Activated CD4-positive, alpha-beta T cell treated with anti-CD3 and anti-CD28 coated beads for 36 hours (primary cell): ENCODE measurements at regions not wholly inside any gene's neighbourhood (a gene's known extent, or its start where the extent isn't known, plus 50 kb on each side); places are given as distances from the start of the nearest gene placed in this dataset.

Experiments
- ATAC-seq: fragments of 200-7000 bp; cut with Tn5 transposase; one replicate; pipeline ENCODE4 v1.10.0; 2021; ENCODE audit warnings: mild to moderate bottlenecking, moderate library complexity
- CTCF ChIA-PET: fragments of 350-600 bp; sonication (Branson Sonifier 250); formaldehyde crosslinking; loops from one replicate; lab custom pipeline; 2021; ENCODE audit warnings: antibody characterized with exemption; lab: Charles Lee
- POLR2A ChIA-PET: fragments of 350-600 bp; sonication (Branson Sonifier 250); formaldehyde crosslinking; loops from one replicate; lab custom pipeline; 2021; ENCODE audit warnings: antibody characterized with exemption, inconsistent platforms; lab: Charles Lee
- DNase-seq: peaks from one replicate; pipeline ENCODE4 v3.0.0-alpha.2; 2020
- H3K27ac Mint-ChIP-seq: one replicate; pipeline ENCODE4 v1.8.0; 2021; ENCODE audit warnings: mixed read lengths
- H3K27me3 Mint-ChIP-seq: one replicate; pipeline ENCODE4 v1.8.0; 2021; ENCODE audit warnings: mixed read lengths
- H3K36me3 Mint-ChIP-seq: one replicate; pipeline ENCODE4 v1.8.0; 2021; ENCODE audit warnings: low read depth, mixed read lengths
- H3K4me1 Mint-ChIP-seq: one replicate; pipeline ENCODE4 v1.8.0; 2021; ENCODE audit warnings: mixed read lengths
- H3K4me3 Mint-ChIP-seq: one replicate; pipeline ENCODE4 v1.8.0; 2021; ENCODE audit warnings: mild to moderate bottlenecking, moderate library complexity, mixed read lengths
- H3K9me3 Mint-ChIP-seq: one replicate; pipeline ENCODE4 v1.8.0; 2021; ENCODE audit warnings: low read depth, mixed read lengths
- intact Hi-C, 2 experiments: fragments of 100-400 bp; cut with DNase I in 1 of 2; cut with micrococcal nuclease in 1 of 2; formaldehyde crosslinking; loops; one replicate each; pipeline versions ENCODE4 v1.14.2 to v1.15.1; 2022 to 2024; cut with DNase I, micrococcal nuclease

DNA sequence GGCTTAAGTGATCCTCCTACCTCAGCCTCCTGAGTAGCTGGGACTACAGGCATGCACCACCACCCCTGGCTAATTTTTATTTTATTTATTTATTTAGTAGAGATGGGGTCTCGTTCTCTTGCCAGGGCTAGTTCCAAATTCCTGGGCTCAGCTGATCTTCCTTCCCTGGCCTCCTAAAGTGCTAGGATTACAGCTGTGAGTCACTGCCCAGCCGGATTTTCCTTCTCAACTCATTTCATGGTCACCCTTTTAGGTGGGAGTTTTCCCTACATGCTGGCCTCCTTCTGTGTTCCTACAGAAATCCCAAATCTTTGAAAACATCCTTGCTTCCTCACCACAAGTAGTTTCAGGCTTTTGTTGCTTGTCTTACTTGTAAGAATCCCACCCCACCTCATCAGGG lies 102.1 kb upstream of the SIAH1 start:
- Mint-ChIP-seq H3K27ac (no peak overlapping the region), H3K4me1 (no peaks in the 10 kb centered on the region), H3K27me3 (peaks cover 11% of the 10 kb centered on the region), H3K36me3 (no peaks in the 10 kb centered on the region), H3K4me3 (no peak overlapping the region), H3K9me3 (no peaks in the 10 kb centered on the region)
- intact Hi-C loops = no loop called here
- DNase-seq (no peak), ATAC-seq (no peak)
- ChIA-PET CTCF (interaction anchor here (0.9 kb wide), 1 partner anchor 16 kb away, joined by 3 read pairs; no protein-coding TSS in a partner anchor), POLR2A (no interaction called here)

DNA sequence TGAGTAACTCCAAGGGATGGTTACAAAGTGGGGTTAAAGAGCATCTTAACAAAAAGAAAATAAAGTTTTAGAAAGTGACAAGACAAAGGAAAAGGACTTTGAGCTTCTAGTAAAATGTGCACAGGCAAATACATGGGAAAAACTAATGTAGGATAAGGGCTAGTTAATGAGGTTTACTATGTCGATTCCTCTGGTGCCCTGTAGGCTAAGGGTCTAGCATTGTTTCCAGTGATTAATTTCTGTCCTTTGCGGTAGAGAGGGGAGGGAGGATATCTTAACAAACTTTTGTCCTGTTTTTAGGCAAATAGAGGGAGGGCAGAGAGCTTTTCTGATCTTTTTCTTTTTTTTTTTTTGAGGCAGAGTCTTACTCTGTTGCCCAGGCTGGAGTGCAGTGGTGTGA lies 96.6 kb upstream of the SIAH1 start:
- Mint-ChIP-seq H3K4me3 (no peak overlapping the region), H3K36me3 (no peaks in the 10 kb centered on the region), H3K4me1 (peaks cover 4% of the 10 kb centered on the region), H3K27me3 (peaks cover 10% of the 10 kb centered on the region), H3K27ac (no peak overlapping the region), H3K9me3 (no peaks in the 10 kb centered on the region)
- POLR2A ChIA-PET = no interaction called here
- CTCF ChIA-PET = interaction anchor here (0.5 to 1.1 kb wide), 2 partner anchors 18 to 120 kb away, joined by 3 to 4 read pairs; no protein-coding TSS in a partner anchor
- intact Hi-C loops = no loop called here
- DNase-seq (no peak), ATAC-seq (no peak)

DNA sequence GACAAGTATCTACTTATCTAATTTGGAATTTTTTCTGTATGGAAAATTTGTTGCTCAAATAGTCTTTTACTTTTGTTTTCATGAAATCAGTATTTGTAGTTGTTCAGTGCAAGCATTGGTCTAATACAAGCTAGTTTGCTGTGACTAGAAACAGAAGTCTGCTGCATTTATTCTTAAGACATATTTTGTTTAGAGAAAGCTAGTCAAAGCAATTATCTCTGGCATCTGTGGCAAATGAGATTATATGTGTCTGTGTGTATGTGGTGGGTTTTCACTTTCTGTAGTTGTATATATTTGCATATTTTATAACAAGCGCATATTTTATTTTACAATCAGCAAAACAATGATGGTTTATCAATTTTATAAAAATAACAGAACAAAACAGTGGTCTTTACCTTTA lies 96.0 kb upstream of the SIAH1 start:
- no peak overlapping the region for H3K27ac Mint-ChIP-seq
- no peaks in the 10 kb centered on the region for H3K36me3 Mint-ChIP-seq
- H3K4me3 Mint-ChIP-seq = no peak overlapping the region
- ChIA-PET POLR2A (no interaction called here), CTCF (interaction anchor here (0.5 to 1.1 kb wide), 3 partner anchors 10 to 120 kb away, joined by 3 to 4 read pairs (median 3); no protein-coding TSS in a partner anchor)
- no peaks in the 10 kb centered on the region for H3K9me3 Mint-ChIP-seq
- ATAC-seq (no peak), DNase-seq (no peak)
- peaks cover 4% of the 10 kb centered on the region for H3K4me1 Mint-ChIP-seq
- intact Hi-C loops = no loop called here
- peaks cover 10% of the 10 kb centered on the region for H3K27me3 Mint-ChIP-seq

DNA sequence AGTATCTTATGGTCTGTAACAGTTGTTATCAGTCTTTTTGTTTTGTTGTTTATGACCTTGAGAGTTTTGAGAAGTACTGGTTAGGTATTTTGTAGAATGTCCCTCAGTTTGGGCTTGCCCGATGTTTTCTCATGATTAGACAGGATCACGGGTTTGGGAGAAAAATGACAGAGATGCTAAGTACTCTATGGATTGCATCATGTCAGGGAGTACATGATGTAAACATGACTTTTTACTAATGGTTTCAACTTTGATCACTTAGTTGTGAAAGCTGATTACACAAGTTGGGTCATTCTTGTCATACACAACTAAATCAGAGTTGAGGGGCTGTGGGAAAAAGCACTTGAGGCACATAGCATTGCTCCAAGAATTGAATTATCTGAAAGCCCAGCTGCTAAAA lies 94.7 kb upstream of the SIAH1 start:
- ChIA-PET CTCF (interaction anchor here (0.9 to 2.1 kb wide), 2 partner anchors 25 to 143 kb away, joined by 3 to 7 read pairs; no protein-coding TSS in a partner anchor), POLR2A (interaction anchor here (0.7 kb wide), 1 partner anchor 19 kb away, joined by 3 read pairs; no protein-coding TSS in a partner anchor)
- intact Hi-C loops = no loop called here
- Mint-ChIP-seq H3K36me3 (no peaks in the 10 kb centered on the region), H3K4me1 (peaks cover 4% of the 10 kb centered on the region), H3K4me3 (no peak overlapping the region), H3K27me3 (peaks cover 10% of the 10 kb centered on the region), H3K27ac (peak overlapping the region; percentile 45), H3K9me3 (no peaks in the 10 kb centered on the region)
- no peak for DNase-seq
- ATAC-seq = peak; percentile 42

DNA sequence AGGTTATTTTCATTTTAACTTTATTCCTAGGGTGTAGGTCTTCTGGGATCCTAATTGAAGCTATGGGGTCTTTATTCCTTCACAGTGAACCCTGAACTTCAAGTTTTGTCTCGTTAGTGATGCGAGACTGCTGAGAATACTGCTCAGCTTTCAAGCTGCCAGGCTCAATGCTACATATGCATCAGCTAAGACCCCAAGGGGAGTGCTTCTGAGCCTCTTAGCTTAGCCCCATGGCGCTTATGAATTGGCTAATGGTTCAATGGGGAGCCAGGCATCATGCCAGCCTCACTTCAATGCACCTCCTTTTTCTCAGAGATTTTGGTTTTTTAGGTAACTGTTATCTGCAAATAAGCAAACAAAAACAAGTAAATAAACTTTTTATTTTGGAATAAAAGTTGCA lies 94.1 kb upstream of the SIAH1 start:
- DNase-seq (no peak), ATAC-seq (no peak)
- Mint-ChIP-seq H3K4me1 (peaks cover 4% of the 10 kb centered on the region), H3K27me3 (peaks cover 13% of the 10 kb centered on the region), H3K4me3 (no peak overlapping the region), H3K27ac (no peak overlapping the region), H3K36me3 (no peaks in the 10 kb centered on the region), H3K9me3 (no peaks in the 10 kb centered on the region)
- intact Hi-C loops = no loop called here
- ChIA-PET CTCF (interaction anchor here (0.9 to 2.1 kb wide), 3 partner anchors 12 to 144 kb away, joined by 3 to 7 read pairs (median 6); no protein-coding TSS in a partner anchor), POLR2A (interaction anchor here (0.7 kb wide), 1 partner anchor 19 kb away, joined by 3 read pairs; no protein-coding TSS in a partner anchor)

DNA sequence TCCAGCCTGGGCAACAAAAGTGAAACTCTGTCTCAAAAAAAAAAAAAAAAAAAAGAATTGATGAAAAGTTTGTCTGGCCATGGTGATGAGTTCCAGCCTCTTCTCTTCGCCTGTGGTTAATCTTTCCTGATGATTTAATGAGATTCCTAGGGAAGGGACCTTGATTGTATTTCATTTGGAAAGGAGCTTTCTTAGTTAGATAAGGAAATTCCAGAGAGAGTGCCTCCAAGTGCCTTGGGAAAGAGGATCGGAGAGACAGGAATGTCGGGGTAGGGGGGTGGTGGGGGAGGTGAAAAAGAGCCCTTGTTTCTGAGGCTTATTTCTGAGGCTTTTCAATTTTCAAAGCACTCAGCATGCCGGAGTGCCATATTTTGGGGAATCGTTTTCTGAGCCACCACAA lies 93.2 kb upstream of the SIAH1 start:
- CTCF ChIA-PET = interaction anchor here (0.6 to 1.6 kb wide), 2 partner anchors 11 to 27 kb away, joined by 4 to 6 read pairs; no protein-coding TSS in a partner anchor
- no peak overlapping the region for H3K4me3 Mint-ChIP-seq
- no peaks in the 10 kb centered on the region for H3K36me3 Mint-ChIP-seq
- H3K4me1 Mint-ChIP-seq = peaks cover 4% of the 10 kb centered on the region
- no peaks in the 10 kb centered on the region for H3K9me3 Mint-ChIP-seq
- H3K27me3 Mint-ChIP-seq = peaks cover 13% of the 10 kb centered on the region
- no peak overlapping the region for H3K27ac Mint-ChIP-seq
- intact Hi-C loops = no loop called here
- DNase-seq (no peak), ATAC-seq (no peak)
- POLR2A ChIA-PET = no interaction called here

DNA sequence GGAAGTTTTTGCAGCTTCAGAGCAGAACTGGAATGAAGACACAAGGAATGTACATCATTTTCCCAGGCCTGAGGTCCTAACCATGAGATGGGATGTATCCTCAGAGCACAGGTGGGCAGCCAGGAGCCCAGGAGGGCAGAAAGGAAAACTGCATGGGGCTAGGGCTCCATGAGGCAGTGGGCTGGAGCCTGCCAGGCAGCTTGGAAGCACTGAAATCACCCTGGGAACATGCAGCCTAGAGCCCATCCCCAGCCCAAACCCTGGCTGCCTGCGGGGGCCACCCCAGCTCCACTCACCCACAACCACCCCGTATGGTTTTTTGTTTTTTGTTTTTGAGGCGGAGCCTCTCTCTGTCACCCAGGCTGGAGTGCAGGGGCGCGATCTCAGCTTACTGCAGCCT lies 86.2 kb upstream of the SIAH1 start:
- ATAC-seq (no peak), DNase-seq (no peak)
- POLR2A ChIA-PET = no interaction called here
- intact Hi-C loops = no loop called here
- Mint-ChIP-seq H3K27ac (no peak overlapping the region), H3K4me3 (no peak overlapping the region), H3K4me1 (no peaks in the 10 kb centered on the region), H3K27me3 (peaks cover 5% of the 10 kb centered on the region), H3K9me3 (peaks cover 3% of the 10 kb centered on the region), H3K36me3 (no peaks in the 10 kb centered on the region)
- CTCF ChIA-PET = interaction anchor here (0.9 to 1.0 kb wide), 2 partner anchors 16 to 159 kb away, joined by 3 read pairs; no protein-coding TSS in a partner anchor

DNA sequence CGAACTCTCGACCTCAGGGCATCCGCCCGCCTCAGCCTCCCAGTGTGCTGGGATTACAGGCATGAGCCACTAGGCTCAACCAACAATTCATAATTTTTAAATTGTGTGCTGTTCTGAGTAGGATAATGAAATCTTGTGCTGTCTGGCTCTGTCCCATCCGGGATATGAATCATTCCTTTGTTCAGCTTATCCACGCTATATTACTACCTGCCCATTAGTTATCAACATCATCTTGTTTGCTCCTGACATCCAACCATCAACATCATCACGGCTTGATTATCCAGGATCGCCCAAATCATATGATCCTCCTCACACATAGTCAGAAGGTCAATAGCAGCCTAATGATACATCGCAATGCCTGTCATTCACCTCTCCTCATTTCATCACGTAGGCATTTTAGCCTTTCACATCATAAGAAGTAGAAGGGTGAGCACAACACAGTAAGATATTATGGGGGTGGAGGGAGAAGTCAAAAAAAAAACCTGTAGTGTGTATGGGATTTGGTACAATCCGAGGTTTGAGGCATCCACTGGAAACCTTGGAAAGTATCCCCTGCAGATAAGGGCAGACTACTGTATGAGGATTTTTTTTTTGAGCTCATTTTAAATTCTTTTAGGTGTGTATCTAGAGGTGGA lies 77.0 kb upstream of the SIAH1 start:
- no peak for ATAC-seq
- CTCF ChIA-PET = no interaction called here

DNA sequence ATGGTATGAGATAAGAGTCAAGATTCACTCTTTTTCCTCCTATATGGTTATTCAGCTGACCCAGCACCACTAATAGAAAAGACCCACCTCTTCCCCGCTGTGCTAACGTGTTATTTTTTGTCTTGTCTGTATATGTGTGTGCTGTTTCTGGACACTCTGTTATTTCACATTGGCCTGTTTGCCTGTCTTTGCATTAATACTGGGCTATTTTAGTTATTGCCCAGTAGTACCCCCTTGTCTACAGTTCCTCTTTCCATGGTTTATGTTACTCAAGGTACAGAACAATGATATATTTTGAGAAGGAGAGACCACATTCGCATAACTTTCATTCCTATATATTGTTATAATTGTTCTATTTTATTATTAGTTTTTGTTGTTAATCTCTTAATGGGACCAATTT lies 74.0 kb upstream of the SIAH1 start:
- DNase-seq (no peak), ATAC-seq (no peak)
- POLR2A ChIA-PET = no interaction called here
- H3K36me3 Mint-ChIP-seq = no peaks in the 10 kb centered on the region
- intact Hi-C loops = loop anchor here (2.0 to 5.0 kb wide), 7 partner anchors 92 to 1347 kb away; partner anchors contain the start of gene N4BP1 (in 1 of the 2)
- no peak overlapping the region for H3K4me3 Mint-ChIP-seq
- H3K4me1 Mint-ChIP-seq = peaks cover 9% of the 10 kb centered on the region
- CTCF ChIA-PET = no interaction called here
- peaks cover 35% of the 10 kb centered on the region for H3K27me3 Mint-ChIP-seq
- H3K9me3 Mint-ChIP-seq = no peaks in the 10 kb centered on the region
- H3K27ac Mint-ChIP-seq = no peak overlapping the region

More for the DNA sequence above, 77.0 kb upstream of the SIAH1 start:
- H3K4me1 Mint-ChIP-seq = peaks cover 7% of the 10 kb centered on the region
- intact Hi-C loops = no loop called here
- POLR2A ChIA-PET = no interaction called here
- peaks cover 2% of the 10 kb centered on the region for H3K36me3 Mint-ChIP-seq
- no peak for DNase-seq
- H3K27me3 Mint-ChIP-seq = peaks cover 30% of the 10 kb centered on the region
- no peak overlapping the region for H3K4me3 Mint-ChIP-seq
- no peaks in the 10 kb centered on the region for H3K9me3 Mint-ChIP-seq
- no peak overlapping the region for H3K27ac Mint-ChIP-seq

DNA sequence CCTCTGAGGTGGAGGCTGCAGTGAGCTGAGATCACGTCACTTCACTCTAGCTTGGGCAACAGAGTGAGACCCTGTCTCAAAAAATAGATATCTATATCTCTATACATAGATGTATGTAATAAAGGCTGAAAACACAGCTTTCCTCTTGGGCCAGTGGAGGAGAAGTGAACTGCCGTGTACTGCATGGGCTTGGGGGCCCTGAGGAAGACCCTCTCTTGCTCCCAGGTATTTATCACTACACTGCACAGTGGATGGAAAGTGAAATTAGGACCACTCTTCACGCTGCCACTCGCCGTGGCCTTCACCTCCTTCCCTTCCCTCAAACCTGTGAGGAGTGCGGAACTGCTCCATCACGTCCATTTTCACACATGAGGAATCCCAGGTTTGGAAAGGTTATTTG lies 68.8 kb upstream of the SIAH1 start:
- ATAC-seq (no peak), DNase-seq (no peak)
- Mint-ChIP-seq H3K4me3 (no peak overlapping the region), H3K9me3 (no peaks in the 10 kb centered on the region), H3K27ac (no peak overlapping the region), H3K4me1 (peaks cover 6% of the 10 kb centered on the region), H3K36me3 (no peaks in the 10 kb centered on the region), H3K27me3 (peaks cover 16% of the 10 kb centered on the region)
- POLR2A ChIA-PET = no interaction called here
- intact Hi-C loops = no loop called here
- CTCF ChIA-PET = no interaction called here

DNA sequence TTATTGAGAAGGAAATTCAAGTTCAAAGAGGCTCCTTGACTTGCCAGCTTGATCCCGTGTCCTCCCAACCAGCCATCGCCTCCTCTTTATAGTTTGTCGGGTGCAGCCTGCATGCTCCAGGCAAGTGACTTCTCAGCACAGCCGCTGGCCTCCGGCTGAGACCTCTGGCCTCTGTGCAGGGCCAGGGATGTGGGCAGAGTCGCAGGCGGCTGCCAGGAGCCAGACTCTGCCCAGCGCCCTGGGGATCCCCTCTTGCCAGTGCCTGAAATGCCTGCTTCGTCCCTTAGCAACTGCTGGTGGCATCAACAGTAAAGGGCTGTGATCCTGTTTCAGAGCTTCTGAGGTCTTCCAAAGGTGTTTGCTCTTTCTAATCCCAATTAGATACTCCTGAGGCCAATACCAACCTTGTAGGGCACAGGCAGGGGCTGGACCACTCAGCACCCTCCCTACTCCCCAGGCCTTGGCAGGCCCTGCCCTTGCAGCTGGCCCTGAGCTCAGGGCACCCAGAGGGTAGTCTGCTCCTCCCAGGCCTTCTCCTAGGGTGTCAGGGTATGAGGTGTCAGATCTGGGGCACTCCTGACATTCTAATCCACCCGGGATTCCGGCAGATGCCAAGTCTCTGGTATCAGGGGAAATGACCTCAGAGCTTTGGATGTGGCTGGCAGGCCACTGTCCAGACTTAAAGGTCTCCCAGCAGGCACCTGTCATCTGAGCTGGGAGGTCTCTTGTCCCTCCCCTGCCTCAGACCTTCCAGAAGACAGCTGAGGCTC lies 68.0 kb upstream of the SIAH1 start:
- POLR2A ChIA-PET = no interaction called here
- no peak for DNase-seq

More for the DNA sequence above, 68.0 kb upstream of the SIAH1 start:
- Mint-ChIP-seq H3K4me1 (peaks cover 2% of the 10 kb centered on the region), H3K9me3 (no peaks in the 10 kb centered on the region), H3K4me3 (no peak overlapping the region), H3K27ac (no peak overlapping the region), H3K36me3 (no peaks in the 10 kb centered on the region), H3K27me3 (peaks cover 16% of the 10 kb centered on the region)
- intact Hi-C loops = no loop called here
- no peak for ATAC-seq
- CTCF ChIA-PET = interaction anchor here (0.7 kb wide), 1 partner anchor 84 kb away, joined by 3 read pairs; no protein-coding TSS in a partner anchor
